Omental fat pad (tissue), 3 donors: ENCODE measurements at regions not wholly inside any gene's neighbourhood (a gene's known extent, or its start where the extent isn't known, plus 50 kb on each side); places are given as distances from the start of the nearest gene placed in this dataset.

Source experiments
- ATAC-seq: fragments of 150-250 bp; one replicate; pipeline ENCODE4 v1.9.1; 2016; ENCODE audit warnings: mild to moderate bottlenecking, moderate library complexity; ENCODE audit not compliant: low FRiP score
- DNase-seq: peaks from one replicate; pipeline ENCODE4 v3.0.0-alpha.2; 2019; ENCODE audit warnings: low spot score
- CTCF ChIP-seq, 3 donors: fragments of 450-650 bp; IDR thresholded peaks; one replicate each; pipeline ENCODE4 v1.5.1; 2016 to 2017; ENCODE audit warnings: antibody characterized with exemption in 3 of 3, mild to moderate bottlenecking in 3 of 3, moderate library complexity in 2 of 3

DNA sequence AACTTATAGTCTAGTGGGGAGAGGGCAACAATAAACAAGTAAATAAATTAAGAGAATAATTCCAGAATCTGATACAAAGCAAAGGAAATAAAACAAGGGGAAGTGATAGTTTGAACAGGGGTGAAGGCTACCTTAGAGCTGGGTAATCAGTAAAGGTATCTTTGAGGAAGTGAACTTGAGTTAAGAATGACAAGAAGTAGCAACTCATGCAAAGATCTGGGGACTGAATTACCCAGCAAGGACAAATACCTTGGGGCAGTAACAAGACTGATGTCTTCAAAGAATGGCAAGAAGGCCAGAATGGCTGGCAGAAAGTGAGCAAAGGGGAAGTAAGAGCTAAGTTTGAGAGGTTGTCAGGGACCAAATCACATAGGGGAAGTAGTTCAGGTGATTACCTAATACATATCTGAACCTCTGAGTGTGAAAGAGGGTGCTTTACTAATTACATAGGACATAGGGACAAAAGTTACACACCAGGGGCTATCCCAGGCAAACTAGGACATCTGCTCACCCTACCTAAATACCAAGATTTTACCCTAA is 244.6 kb upstream of the HNRNPA3 start:
- TF ChIP-seq CTCF (IDR thresholded peaks at IDR 0.05) = no peak
- no peak for ATAC-seq
- DNase-seq = no peak

- no peak for ATAC-seq
- no peak for DNase-seq
- no peak for TF ChIP-seq CTCF (IDR thresholded peaks at IDR 0.05)
Observed at GRCh38 chr2:176969642-176970359, 242.8 kb upstream of the HNRNPA3 start.

DNA sequence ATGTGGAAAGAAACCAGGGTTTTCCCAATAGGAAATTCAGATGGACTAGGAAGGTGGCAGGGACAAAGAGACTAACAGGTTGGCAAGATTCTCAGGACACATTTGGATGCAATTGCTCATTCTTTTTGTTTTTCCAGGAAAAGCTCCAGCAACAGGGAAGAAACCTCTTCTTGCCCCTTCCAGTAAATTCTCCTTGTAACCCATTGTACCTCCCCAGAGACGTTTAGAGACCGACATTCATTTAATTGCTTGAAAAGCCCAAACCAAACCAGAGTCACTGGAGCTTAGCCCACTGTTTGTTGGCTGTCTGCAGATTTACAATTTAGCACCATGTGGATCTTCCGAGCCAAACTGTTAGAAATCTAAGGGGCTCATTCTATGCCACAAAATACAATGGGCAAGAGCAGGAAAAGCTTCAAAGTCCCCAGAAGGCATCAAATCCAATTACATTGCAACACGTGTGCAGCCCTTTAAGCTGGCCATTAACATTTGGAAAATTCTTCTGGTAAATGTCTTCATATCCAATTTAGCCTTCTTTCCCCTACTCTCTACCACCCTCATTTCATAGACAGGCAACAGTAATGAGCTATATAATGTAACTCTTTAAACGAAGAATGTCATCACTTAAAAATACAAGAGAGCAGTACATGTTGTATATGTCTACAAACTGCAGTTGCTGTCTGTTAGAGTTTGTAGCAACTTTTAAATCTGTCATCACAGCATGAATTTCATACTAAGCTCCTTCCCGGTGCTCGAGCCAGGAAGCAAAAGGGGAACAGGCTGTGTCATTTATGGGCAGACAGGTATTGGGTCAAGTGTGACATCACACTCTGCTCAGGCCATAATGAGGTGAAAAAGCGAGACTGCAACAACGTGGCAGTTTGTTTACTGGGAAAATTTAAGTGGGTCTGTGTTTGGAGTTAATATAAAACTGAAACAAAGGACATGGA is 235.6 kb upstream of the HNRNPA3 start:
- TF ChIP-seq CTCF (IDR thresholded peaks at IDR 0.05) = no peak
- DNase-seq (no peak), ATAC-seq (no peak)

- no peak for DNase-seq
- no peak for TF ChIP-seq CTCF (IDR thresholded peaks at IDR 0.05)
- ATAC-seq = no peak
Observed at GRCh38 chr2:176978921-176979320, 233.7 kb upstream of the HNRNPA3 start.

DNA sequence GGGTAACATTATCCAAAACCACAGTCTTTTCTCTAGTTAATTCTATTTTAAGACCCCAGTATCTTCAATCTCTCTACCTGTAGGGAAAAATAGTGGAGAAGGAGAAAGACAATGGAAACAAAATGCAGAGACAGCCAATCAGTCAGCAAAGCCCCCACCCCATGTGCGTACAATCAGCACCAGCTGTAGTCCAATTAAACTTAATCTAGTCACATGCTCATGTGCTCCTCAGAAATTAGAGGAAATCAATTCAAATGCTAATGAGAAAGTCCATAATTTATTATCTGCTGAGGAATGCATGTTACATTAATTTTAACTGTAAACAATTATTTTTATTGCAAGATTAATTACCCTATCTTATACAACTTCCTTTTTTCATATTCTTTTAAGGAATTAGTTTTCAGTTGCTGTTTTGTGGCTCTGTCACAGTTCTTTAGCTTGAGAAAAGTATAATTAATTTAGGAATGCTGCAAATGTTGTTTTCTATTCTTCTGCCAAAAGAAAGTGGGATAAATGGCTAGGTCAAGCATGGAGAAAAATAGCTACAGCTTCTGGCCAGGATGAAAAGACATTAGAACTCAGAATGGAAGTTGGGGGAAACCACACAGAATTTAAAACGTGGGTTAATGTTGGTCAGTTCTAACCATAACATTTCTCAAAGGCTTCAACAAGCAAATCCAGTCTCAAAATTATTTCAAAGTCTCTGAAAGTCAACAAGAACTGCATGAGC is 232.4 kb upstream of the HNRNPA3 start:
- DNase-seq (no peak), ATAC-seq (no peak)
- TF ChIP-seq CTCF (IDR thresholded peaks at IDR 0.05) = no peak

GRCh38 chr2:176984987-176985386 is 227.6 kb upstream of the HNRNPA3 start:
- DNase-seq (no peak), ATAC-seq (no peak)
- TF ChIP-seq CTCF (IDR thresholded peaks at IDR 0.05) = no peak
